WTC11 (cell line): ENCODE measurements at regions not wholly inside any gene's neighbourhood (a gene's known extent, or its start where the extent isn't known, plus 50 kb on each side); places are given as distances from the start of the nearest gene placed in this dataset.

Experiments used
- ATAC-seq: fragments of 200-7000 bp; cut with Tn5 transposase; 2 replicates; pipeline ENCODE4 v1.10.0; 2021; ENCODE audit warnings: mild to moderate bottlenecking, moderate library complexity
- CTCF ChIA-PET: fragments of 300-600 bp; sonication (Branson Sonifier 250); formaldehyde crosslinking; loops from one replicate; lab custom pipeline; 2021; ENCODE audit warnings: antibody characterized with exemption; lab: Charles Lee
- POLR2A ChIA-PET: fragments of 350-600 bp; sonication (Branson Sonifier 250); formaldehyde crosslinking; loops from one replicate; lab custom pipeline; 2021; ENCODE audit warnings: antibody characterized with exemption; lab: Charles Lee
- DNase-seq: peaks from one replicate; pipeline ENCODE4 v3.0.0; 2021; ENCODE audit warnings: low spot score
- H3K27ac Mint-ChIP-seq: 2 replicates; pipeline ENCODE4 v1.8.0; 2021; ENCODE audit warnings: mixed read lengths
- H3K27me3 Mint-ChIP-seq: 2 replicates; pipeline ENCODE4 v1.8.0; 2021; ENCODE audit warnings: low read depth, mild to moderate bottlenecking, moderate library complexity, mixed read lengths
- H3K36me3 Mint-ChIP-seq: 2 replicates; pipeline ENCODE4 v1.8.0; 2021; ENCODE audit warnings: mixed read lengths
- H3K4me1 Mint-ChIP-seq: 2 replicates; pipeline ENCODE4 v1.8.0; 2022; ENCODE audit warnings: mixed read lengths
- H3K4me3 Mint-ChIP-seq: 2 replicates; pipeline ENCODE4 v1.8.0; 2021; ENCODE audit warnings: mild to moderate bottlenecking, moderate library complexity, mixed read lengths
- H3K9me3 Mint-ChIP-seq: 2 replicates; pipeline ENCODE4 v1.8.0; 2021; ENCODE audit warnings: mixed read lengths
- AFF4 ChIP-seq: sonication (generic); formaldehyde crosslinking; IDR thresholded peaks from 2 replicates; pipeline ENCODE4 v1.8.1; 2023; ENCODE audit warnings: mild to moderate bottlenecking, missing genetic modification reagents, borderline replicate concordance
- ATF1 ChIP-seq: sonication (generic); formaldehyde crosslinking; IDR thresholded peaks from 2 replicates; pipeline ENCODE4 v1.8.1; 2023; ENCODE audit warnings: mild to moderate bottlenecking, moderate library complexity, missing genetic modification reagents
- CBFB ChIP-seq: sonication (generic); formaldehyde crosslinking; IDR thresholded peaks from 2 replicates; pipeline ENCODE4 v1.8.1; 2022; ENCODE audit warnings: mild to moderate bottlenecking, low read depth, missing genetic modification reagents
- CREB1 ChIP-seq: sonication (generic); formaldehyde crosslinking; IDR thresholded peaks from 2 replicates; pipeline ENCODE4 v1.8.0; 2023; ENCODE audit warnings: mild to moderate bottlenecking, missing genetic modification reagents
- ELF4 ChIP-seq: sonication (generic); formaldehyde crosslinking; IDR thresholded peaks from 2 replicates; pipeline ENCODE4 v1.8.1; 2022; ENCODE audit warnings: low read depth, mild to moderate bottlenecking, moderate library complexity, missing genetic modification reagents
- ERG ChIP-seq: fragments of 250-450 bp; sonication (Bioruptor Pico); IDR thresholded peaks from 2 replicates; pipeline ENCODE4 v1.8.0; 2021; ENCODE audit warnings: mild to moderate bottlenecking
- FOXK1 ChIP-seq: sonication (generic); formaldehyde crosslinking; IDR thresholded peaks from 2 replicates; pipeline ENCODE4 v1.8.0; 2022; ENCODE audit warnings: mild to moderate bottlenecking, moderate library complexity, missing genetic modification reagents
- IRF1 ChIP-seq: sonication (generic); formaldehyde crosslinking; IDR thresholded peaks from 2 replicates; pipeline ENCODE4 v1.8.0; 2023; ENCODE audit warnings: missing genetic modification reagents
- MAX ChIP-seq: sonication (generic); formaldehyde crosslinking; IDR thresholded peaks from 2 replicates; pipeline ENCODE4 v1.8.0; 2022; ENCODE audit warnings: mild to moderate bottlenecking, missing genetic modification reagents
- MXD4 ChIP-seq: fragments of 250-450 bp; sonication (Bioruptor Pico); IDR thresholded peaks from 2 replicates; pipeline ENCODE4 v1.8.0; 2021; ENCODE audit warnings: mild to moderate bottlenecking, moderate library complexity, borderline replicate concordance
- NFE2L1 ChIP-seq: sonication (generic); formaldehyde crosslinking; IDR thresholded peaks from 2 replicates; pipeline ENCODE4 v1.8.1; 2023; ENCODE audit warnings: missing genetic modification reagents
- OVOL2 ChIP-seq: fragments of 250-450 bp; sonication (Bioruptor Pico); IDR thresholded peaks from 2 replicates; pipeline ENCODE4 v1.9.0; 2021; ENCODE audit warnings: mild to moderate bottlenecking, borderline replicate concordance
- SOX15 ChIP-seq: fragments of 250-450 bp; sonication (Bioruptor Pico); IDR thresholded peaks from 2 replicates; pipeline ENCODE4 v1.9.0; 2021; ENCODE audit warnings: mild to moderate bottlenecking
- TCF7 ChIP-seq: sonication (generic); formaldehyde crosslinking; IDR thresholded peaks from 2 replicates; pipeline ENCODE4 v1.8.0; 2022; ENCODE audit warnings: mild to moderate bottlenecking, low read depth, missing genetic modification reagents, moderate library complexity
- USF1 ChIP-seq: sonication (generic); formaldehyde crosslinking; IDR thresholded peaks from 2 replicates; pipeline ENCODE4 v1.8.0; 2022; ENCODE audit warnings: mild to moderate bottlenecking, missing genetic modification reagents
- ZNF317 ChIP-seq: sonication (generic); formaldehyde crosslinking; IDR thresholded peaks from 2 replicates; pipeline ENCODE4 v1.8.1; 2023; ENCODE audit warnings: low read depth, mild to moderate bottlenecking, moderate library complexity, missing genetic modification reagents, borderline replicate concordance
- ZNF416 ChIP-seq: fragments of 250-450 bp; sonication (Bioruptor Pico); IDR thresholded peaks from 2 replicates; pipeline ENCODE4 v1.9.0; 2021; ENCODE audit warnings: mild to moderate bottlenecking, inconsistent platforms
- TF ChIP-seq, protein P1 (sequence below): sonication (generic); formaldehyde crosslinking; IDR thresholded peaks from 2 replicates; pipeline ENCODE4 v1.8.1; 2022; ENCODE audit warnings: mild to moderate bottlenecking, moderate library complexity, missing genetic modification reagents
- TF ChIP-seq, protein P2 (sequence below): fragments of 250-450 bp; sonication (Bioruptor Pico); IDR thresholded peaks from 2 replicates; pipeline ENCODE4 v1.9.0; 2021; ENCODE audit warnings: moderate library complexity, mild to moderate bottlenecking, inconsistent platforms, borderline replicate concordance
- TF ChIP-seq, protein P3 (sequence below): sonication (generic); formaldehyde crosslinking; IDR thresholded peaks from 2 replicates; pipeline ENCODE4 v1.8.0; 2023; ENCODE audit warnings: missing genetic modification reagents, mild to moderate bottlenecking, borderline replicate concordance

- H3K4me3 Mint-ChIP-seq: no peak overlapping the region; the same call in 1 of the 2 replicates
- H3K9me3 Mint-ChIP-seq: peaks cover 12% of the 10 kb centered on the region
- H3K4me1 Mint-ChIP-seq: peaks cover 52% of the 10 kb centered on the region
- peaks cover 7% of the 10 kb centered on the region for H3K27me3 Mint-ChIP-seq
- CTCF ChIA-PET: interaction anchor here (1.8 kb wide), 1 partner anchor 345 kb away, joined by 4 read pairs; no protein-coding TSS in a partner anchor
- H3K36me3 Mint-ChIP-seq: peaks cover 7% of the 10 kb centered on the region
- H3K27ac Mint-ChIP-seq: peak overlapping the region; percentile 72
- POLR2A ChIA-PET: no interaction called here
- TF ChIP-seq, protein P1, sequence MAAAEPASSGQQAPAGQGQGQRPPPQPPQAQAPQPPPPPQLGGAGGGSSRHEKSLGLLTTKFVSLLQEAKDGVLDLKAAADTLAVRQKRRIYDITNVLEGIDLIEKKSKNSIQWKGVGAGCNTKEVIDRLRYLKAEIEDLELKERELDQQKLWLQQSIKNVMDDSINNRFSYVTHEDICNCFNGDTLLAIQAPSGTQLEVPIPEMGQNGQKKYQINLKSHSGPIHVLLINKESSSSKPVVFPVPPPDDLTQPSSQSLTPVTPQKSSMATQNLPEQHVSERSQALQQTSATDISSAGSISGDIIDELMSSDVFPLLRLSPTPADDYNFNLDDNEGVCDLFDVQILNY (CRISPR knock-in tag): no peak
- no peak for TF ChIP-seq USF1 (CRISPR knock-in tag)
- no peak for TF ChIP-seq AFF4 (CRISPR knock-in tag)
- no peak for TF ChIP-seq TCF7
- TF ChIP-seq IRF1: no peak
- TF ChIP-seq ATF1: no peak
- TF ChIP-seq, protein P2, sequence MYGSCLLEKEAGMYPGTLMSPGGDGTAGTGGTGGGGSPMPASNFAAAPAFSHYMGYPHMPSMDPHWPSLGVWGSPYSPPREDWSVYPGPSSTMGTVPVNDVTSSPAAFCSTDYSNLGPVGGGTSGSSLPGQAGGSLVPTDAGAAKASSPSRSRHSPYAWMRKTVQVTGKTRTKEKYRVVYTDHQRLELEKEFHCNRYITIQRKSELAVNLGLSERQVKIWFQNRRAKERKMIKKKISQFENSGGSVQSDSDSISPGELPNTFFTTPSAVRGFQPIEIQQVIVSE (CRISPR knock-in tag): no peak
- TF ChIP-seq NFE2L1 (CRISPR knock-in tag): no peak
- TF ChIP-seq ZNF317 (CRISPR knock-in tag): no peak
- no peak for TF ChIP-seq ZNF416 (CRISPR knock-in tag)
- TF ChIP-seq, protein P3, sequence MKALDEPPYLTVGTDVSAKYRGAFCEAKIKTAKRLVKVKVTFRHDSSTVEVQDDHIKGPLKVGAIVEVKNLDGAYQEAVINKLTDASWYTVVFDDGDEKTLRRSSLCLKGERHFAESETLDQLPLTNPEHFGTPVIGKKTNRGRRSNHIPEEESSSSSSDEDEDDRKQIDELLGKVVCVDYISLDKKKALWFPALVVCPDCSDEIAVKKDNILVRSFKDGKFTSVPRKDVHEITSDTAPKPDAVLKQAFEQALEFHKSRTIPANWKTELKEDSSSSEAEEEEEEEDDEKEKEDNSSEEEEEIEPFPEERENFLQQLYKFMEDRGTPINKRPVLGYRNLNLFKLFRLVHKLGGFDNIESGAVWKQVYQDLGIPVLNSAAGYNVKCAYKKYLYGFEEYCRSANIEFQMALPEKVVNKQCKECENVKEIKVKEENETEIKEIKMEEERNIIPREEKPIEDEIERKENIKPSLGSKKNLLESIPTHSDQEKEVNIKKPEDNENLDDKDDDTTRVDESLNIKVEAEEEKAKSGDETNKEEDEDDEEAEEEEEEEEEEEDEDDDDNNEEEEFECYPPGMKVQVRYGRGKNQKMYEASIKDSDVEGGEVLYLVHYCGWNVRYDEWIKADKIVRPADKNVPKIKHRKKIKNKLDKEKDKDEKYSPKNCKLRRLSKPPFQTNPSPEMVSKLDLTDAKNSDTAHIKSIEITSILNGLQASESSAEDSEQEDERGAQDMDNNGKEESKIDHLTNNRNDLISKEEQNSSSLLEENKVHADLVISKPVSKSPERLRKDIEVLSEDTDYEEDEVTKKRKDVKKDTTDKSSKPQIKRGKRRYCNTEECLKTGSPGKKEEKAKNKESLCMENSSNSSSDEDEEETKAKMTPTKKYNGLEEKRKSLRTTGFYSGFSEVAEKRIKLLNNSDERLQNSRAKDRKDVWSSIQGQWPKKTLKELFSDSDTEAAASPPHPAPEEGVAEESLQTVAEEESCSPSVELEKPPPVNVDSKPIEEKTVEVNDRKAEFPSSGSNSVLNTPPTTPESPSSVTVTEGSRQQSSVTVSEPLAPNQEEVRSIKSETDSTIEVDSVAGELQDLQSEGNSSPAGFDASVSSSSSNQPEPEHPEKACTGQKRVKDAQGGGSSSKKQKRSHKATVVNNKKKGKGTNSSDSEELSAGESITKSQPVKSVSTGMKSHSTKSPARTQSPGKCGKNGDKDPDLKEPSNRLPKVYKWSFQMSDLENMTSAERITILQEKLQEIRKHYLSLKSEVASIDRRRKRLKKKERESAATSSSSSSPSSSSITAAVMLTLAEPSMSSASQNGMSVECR (CRISPR knock-in tag): no peak
- TF ChIP-seq SOX15 (CRISPR knock-in tag): no peak
- no peak for TF ChIP-seq ELF4 (CRISPR knock-in tag)
- no peak for TF ChIP-seq FOXK1 (CRISPR knock-in tag)
- TF ChIP-seq CREB1: no peak
- no peak for TF ChIP-seq CBFB (CRISPR knock-in tag)
- no peak for TF ChIP-seq ERG (CRISPR knock-in tag)
- no peak for TF ChIP-seq MAX (CRISPR knock-in tag)
- no peak for TF ChIP-seq OVOL2 (CRISPR knock-in tag)
- TF ChIP-seq MXD4: no peak
- ATAC-seq (no peak), DNase-seq (no peak)
Observed at GRCh38 chr3:45311327-45311726, 77.0 kb upstream of the LARS2 start.
